OCI-LY7 (cell line): ENCODE measurements at regions not wholly inside any gene's neighbourhood (a gene's known extent, or its start where the extent isn't known, plus 50 kb on each side); places are given as distances from the start of the nearest gene placed in this dataset.

Source experiments
- BruUV-seq: library from RNA; stranded (reverse); fragments of 400-500 nt; replicated peaks from 2 replicates; lab custom pipeline; 2021; lab: Mats Ljungman, UMichigan
- CTCF ChIA-PET: fragments of 300-600 bp; sonication (Branson Sonifier 250); formaldehyde crosslinking; loops from one replicate; lab custom pipeline; 2022; ENCODE audit warnings: antibody characterized with exemption; ENCODE audit not compliant: unreplicated experiment; lab: Charles Lee
- POLR2A ChIA-PET: fragments of 300-600 bp; sonication (Branson Sonifier 250); formaldehyde crosslinking; loops from one replicate; lab custom pipeline; 2022; ENCODE audit warnings: antibody characterized with exemption; lab: Charles Lee
- DNase-seq: peaks from one replicate; pipeline ENCODE4 v3.0.0-alpha.2; 2015; ENCODE audit warnings: low spot score
- H2AFZ ChIP-seq: fragments of 200-600 bp; sonication (generic), shearing (Covaris generic); 2 replicates; pipeline ENCODE4 v1.6.1; 2014; ENCODE audit warnings: mild to moderate bottlenecking, antibody characterized with exemption, low read length, moderate library complexity
- H3K27ac ChIP-seq: fragments of 200-600 bp; sonication (generic); 2 replicates; pipeline ENCODE4 v1.5.1; 2014; ENCODE audit warnings: mixed run types, low read depth, mild to moderate bottlenecking, moderate library complexity, low read length, inconsistent platforms; ENCODE audit not compliant: poor library complexity, severe bottlenecking
- H3K36me3 ChIP-seq: fragments of 200-600 bp; sonication (generic); 2 replicates; pipeline ENCODE4 v1.6.1; 2014; ENCODE audit warnings: mild to moderate bottlenecking, antibody characterized with exemption, low read length, moderate library complexity, mixed read lengths; ENCODE audit not compliant: insufficient read depth
- H3K4me1 ChIP-seq: fragments of 200-600 bp; sonication (generic); 2 replicates; pipeline ENCODE4 v1.5.1; 2014; ENCODE audit warnings: mild to moderate bottlenecking, low read length; ENCODE audit not compliant: insufficient read depth, poor library complexity, severe bottlenecking
- H3K4me2 ChIP-seq: fragments of 200-600 bp; sonication (generic); 2 replicates; pipeline ENCODE4 v1.6.1; 2014; ENCODE audit warnings: mild to moderate bottlenecking, low read length
- H3K4me3 ChIP-seq: fragments of 200-600 bp; sonication (generic); 2 replicates; pipeline ENCODE4 v1.5.1; 2014; ENCODE audit warnings: mild to moderate bottlenecking, low read depth, low read length; ENCODE audit not compliant: poor library complexity, severe bottlenecking
- H3K79me2 ChIP-seq: fragments of 200-600 bp; sonication (generic); 2 replicates; pipeline ENCODE4 v1.6.1; 2016; ENCODE audit warnings: low read depth, mild to moderate bottlenecking, low read length, moderate library complexity, mixed read lengths; ENCODE audit not compliant: insufficient read depth
- H3K9me2 ChIP-seq: fragments of 200-600 bp; sonication (generic); 2 replicates; pipeline ENCODE4 v1.6.1; 2016; ENCODE audit warnings: mild to moderate bottlenecking, low read length, mixed read lengths; ENCODE audit not compliant: insufficient read depth
- H3K9me3 ChIP-seq: fragments of 200-600 bp; sonication (generic); 2 replicates; pipeline ENCODE4 v1.6.1; 2014; ENCODE audit warnings: mild to moderate bottlenecking, mixed run types, low read length, mixed read lengths
- H4K20me1 ChIP-seq: fragments of 200-600 bp; sonication (generic); 2 replicates; pipeline ENCODE4 v1.6.1; 2014; ENCODE audit warnings: mild to moderate bottlenecking, antibody characterized with exemption, low read length, moderate library complexity, mixed read lengths; ENCODE audit not compliant: insufficient read depth
- EZH2phosphoT487 ChIP-seq: fragments of 200-600 bp; sonication (generic); IDR thresholded peaks from 2 replicates; pipeline ENCODE4 v1.6.1; 2018; ENCODE audit warnings: low read depth, borderline replicate concordance, mild to moderate bottlenecking, mixed run types, antibody characterized with exemption, low read length, moderate library complexity, mixed read lengths
- intact Hi-C: fragments of 100-400 bp; cut with micrococcal nuclease; formaldehyde crosslinking; loops from one replicate; pipeline ENCODE4 v1.10.0; 2022; ENCODE audit not compliant: unreplicated experiment
- TF ChIP-seq, protein P1 (sequence below): fragments of 200-600 bp; sonication (generic); conservative IDR thresholded peaks from 2 replicates; pipeline ENCODE4 v1.5.1; 2014; ENCODE audit warnings: mild to moderate bottlenecking, antibody characterized with exemption, low read length, moderate library complexity, mixed read lengths

DNA sequence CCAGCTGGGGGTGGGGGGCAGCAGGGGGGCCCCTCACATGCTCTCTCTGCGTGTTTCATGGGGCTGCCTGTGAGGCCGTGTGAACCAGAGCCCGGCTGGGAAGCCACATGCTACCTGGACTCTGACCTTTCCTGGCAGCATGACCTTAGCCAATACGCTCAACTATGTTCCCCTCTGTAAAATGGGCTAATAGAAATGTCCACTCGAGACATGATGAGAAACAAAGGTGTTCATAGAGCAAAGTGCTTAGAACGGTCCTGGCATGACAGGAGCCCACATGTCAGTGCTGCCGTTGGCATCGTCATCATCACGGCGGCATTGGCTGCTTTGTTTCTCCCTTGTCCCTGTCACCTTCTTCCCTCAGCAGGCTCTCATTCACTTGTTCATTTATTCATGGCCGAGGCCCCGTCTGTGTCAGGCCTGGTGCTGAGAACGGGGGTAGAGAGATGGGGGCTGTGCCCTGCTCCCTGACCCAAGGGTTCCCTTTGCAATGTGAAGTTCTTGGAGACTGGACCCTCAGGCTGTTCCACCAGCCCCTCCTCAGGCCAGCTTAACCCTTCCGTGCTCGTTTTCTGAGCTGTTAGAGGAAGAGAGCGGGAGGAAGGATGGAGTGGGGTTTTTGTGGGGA lies 291.4 kb downstream of the SEC14L1 start:
- ChIA-PET CTCF (interaction anchor here (1.0 kb wide), 1 partner anchor 12 kb away, joined by 3 read pairs; no protein-coding TSS in a partner anchor), POLR2A (interaction anchor here (1.1 to 6.8 kb wide), 5 partner anchors 7 to 73 kb away, joined by 3 to 73 read pairs (median 4); no protein-coding TSS in a partner anchor)
- TF ChIP-seq EZH2phosphoT487 = no peak
- TF ChIP-seq, protein P1, sequence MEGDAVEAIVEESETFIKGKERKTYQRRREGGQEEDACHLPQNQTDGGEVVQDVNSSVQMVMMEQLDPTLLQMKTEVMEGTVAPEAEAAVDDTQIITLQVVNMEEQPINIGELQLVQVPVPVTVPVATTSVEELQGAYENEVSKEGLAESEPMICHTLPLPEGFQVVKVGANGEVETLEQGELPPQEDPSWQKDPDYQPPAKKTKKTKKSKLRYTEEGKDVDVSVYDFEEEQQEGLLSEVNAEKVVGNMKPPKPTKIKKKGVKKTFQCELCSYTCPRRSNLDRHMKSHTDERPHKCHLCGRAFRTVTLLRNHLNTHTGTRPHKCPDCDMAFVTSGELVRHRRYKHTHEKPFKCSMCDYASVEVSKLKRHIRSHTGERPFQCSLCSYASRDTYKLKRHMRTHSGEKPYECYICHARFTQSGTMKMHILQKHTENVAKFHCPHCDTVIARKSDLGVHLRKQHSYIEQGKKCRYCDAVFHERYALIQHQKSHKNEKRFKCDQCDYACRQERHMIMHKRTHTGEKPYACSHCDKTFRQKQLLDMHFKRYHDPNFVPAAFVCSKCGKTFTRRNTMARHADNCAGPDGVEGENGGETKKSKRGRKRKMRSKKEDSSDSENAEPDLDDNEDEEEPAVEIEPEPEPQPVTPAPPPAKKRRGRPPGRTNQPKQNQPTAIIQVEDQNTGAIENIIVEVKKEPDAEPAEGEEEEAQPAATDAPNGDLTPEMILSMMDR = no peak
- no peak overlapping the region for H2AFZ ChIP-seq
- H3K9me3 ChIP-seq = no peaks in the 10 kb centered on the region
- no peak overlapping the region for H3K4me3 ChIP-seq
- peaks cover 100% of the 10 kb centered on the region for H3K4me1 ChIP-seq
- peak overlapping the region; percentile 74; the same call in 1 of the 2 replicates for H3K4me2 ChIP-seq
- H3K9me2 ChIP-seq = no peaks in the 10 kb centered on the region
- no peak for DNase-seq
- H4K20me1 ChIP-seq = no peaks in the 10 kb centered on the region
- H3K36me3 ChIP-seq = no peaks in the 10 kb centered on the region
- intact Hi-C loops = no loop called here
- no TSS peak for BruUV-seq
- no peaks in the 10 kb centered on the region; the same call in 1 of the 2 replicates for H3K79me2 ChIP-seq
- H3K27ac ChIP-seq = no peak overlapping the region

DNA sequence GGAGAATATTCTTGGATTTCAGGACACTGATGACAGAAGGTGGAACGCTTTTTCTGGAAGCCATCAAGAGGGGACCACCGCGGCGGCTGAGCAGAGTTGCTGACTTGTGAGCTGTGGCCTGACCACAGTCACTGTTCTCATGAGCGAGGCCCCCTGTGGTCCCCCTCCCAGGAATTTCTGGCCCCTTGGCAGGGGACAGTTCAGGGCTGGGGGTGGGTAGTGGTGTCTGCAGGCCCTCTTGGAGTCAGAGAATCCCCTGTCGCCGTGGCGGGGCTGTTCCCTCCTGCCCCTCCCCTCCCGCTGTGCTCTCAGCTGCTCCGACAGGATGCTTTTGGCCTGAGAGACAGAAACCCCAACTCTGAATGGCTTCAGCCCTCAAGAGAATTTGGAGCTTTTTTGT lies 292.0 kb downstream of the SEC14L1 start:
- Histone ChIP-seq H3K9me3 (no peaks in the 10 kb centered on the region), H3K27ac (peak overlapping the region; percentile 64), H3K4me3 (no peak overlapping the region), H4K20me1 (no peaks in the 10 kb centered on the region), H3K4me2 (peak overlapping the region; percentile 74), H3K79me2 (peaks cover 3% of the 10 kb centered on the region; the same call in 1 of the 2 replicates), H3K9me2 (no peaks in the 10 kb centered on the region), H3K36me3 (no peaks in the 10 kb centered on the region), H2AFZ (no peak overlapping the region), H3K4me1 (peaks cover 100% of the 10 kb centered on the region)
- no peak for DNase-seq
- intact Hi-C loops = no loop called here
- TF ChIP-seq, protein P1 = no peak
- TF ChIP-seq EZH2phosphoT487 = no peak
- BruUV-seq = no TSS peak
- CTCF ChIA-PET = no interaction called here
- POLR2A ChIA-PET = interaction anchor here (1.1 to 6.8 kb wide), 2 partner anchors 7 to 73 kb away, joined by 3 to 73 read pairs; no protein-coding TSS in a partner anchor
